Natural killer cell treated with Interleukin-12 subunit alpha and Interleukin-12 subunit beta and Interleukin-15 and Interleukin-18, amount 100 ng/mL, for 72 hours (primary cell): ENCODE measurements at regions not wholly inside any gene's neighbourhood (a gene's known extent, or its start where the extent isn't known, plus 50 kb on each side); places are given as distances from the start of the nearest gene placed in this dataset.
"Not testable (repeated sequence)": the region's sequence is repeated elsewhere in the genome, so short reads cannot be mapped to it uniquely, and the experiment has no call there.

Experiments used
- ATAC-seq, 2 donors: fragments of 150-1000 bp; cut with Tn5 transposase in 1 of 2; sonication (Bioruptor Pico), chemical (Tn5 transposase) in 1 of 2; 2 replicates each; pipeline ENCODE4 v1.10.0; 2021
- DNase-seq: peaks from one replicate; pipeline ENCODE4 v3.0.0; 2022; ENCODE audit warnings: low spot score
- H3K27ac Mint-ChIP-seq, 2 donors: 1 replicate in 1 of 2; 2 replicates in 1 of 2; pipeline ENCODE4 v1.8.0; 2022; ENCODE audit warnings: mixed read lengths in 2 of 2, mild to moderate bottlenecking in 1 of 2, moderate library complexity in 1 of 2
- H3K27me3 Mint-ChIP-seq, 2 donors: 1 replicate in 1 of 2; 2 replicates in 1 of 2; pipeline ENCODE4 v1.8.0; 2022; ENCODE audit warnings: mixed read lengths in 2 of 2
- H3K36me3 Mint-ChIP-seq: one replicate; pipeline ENCODE4 v1.8.0; 2022; ENCODE audit warnings: mixed read lengths
- H3K4me1 Mint-ChIP-seq, 2 donors: 1 replicate in 1 of 2; 2 replicates in 1 of 2; pipeline ENCODE4 v1.8.0; 2022; ENCODE audit warnings: low read depth in 2 of 2, mixed read lengths in 2 of 2, mild to moderate bottlenecking in 1 of 2
- H3K4me3 Mint-ChIP-seq: one replicate; pipeline ENCODE4 v1.8.0; 2022; ENCODE audit warnings: mixed read lengths
- H3K9me3 Mint-ChIP-seq: 2 replicates; pipeline ENCODE4 v1.8.0; 2022; ENCODE audit warnings: mixed read lengths

GRCh38 chr18:41642756-41643155 is 312.3 kb upstream of the PIK3C3 start:
- Mint-ChIP-seq H3K9me3 (peaks cover 20% of the 10 kb centered on the region), H3K27me3 (no peaks in the 10 kb centered on the region), H3K27ac (no peak overlapping the region), H3K36me3 (no peaks in the 10 kb centered on the region), H3K4me1 (no peaks in the 10 kb centered on the region), H3K4me3 (no peak overlapping the region)
- no peak for DNase-seq
- ATAC-seq: no peak

- no peak for DNase-seq
- H3K27ac Mint-ChIP-seq: no peak overlapping the region
- H3K4me3 Mint-ChIP-seq: no peak overlapping the region
- no peaks in the 10 kb centered on the region for H3K4me1 Mint-ChIP-seq
- no peak for ATAC-seq
- H3K27me3 Mint-ChIP-seq: no peaks in the 10 kb centered on the region
- H3K36me3 Mint-ChIP-seq: peaks cover 4% of the 10 kb centered on the region
- peaks cover 15% of the 10 kb centered on the region for H3K9me3 Mint-ChIP-seq
Observed at GRCh38 chr18:41639218-41639617, 315.8 kb upstream of the PIK3C3 start.

- H3K4me1 Mint-ChIP-seq, DNase-seq, H3K27me3 Mint-ChIP-seq, ATAC-seq, H3K4me3 Mint-ChIP-seq, H3K27ac Mint-ChIP-seq: not testable (repeated sequence)
- Mint-ChIP-seq H3K36me3 (peaks cover 18% of the 10 kb centered on the region), H3K9me3 (peaks cover 22% of the 10 kb centered on the region)
Observed at GRCh38 chr18:41631723-41632285, 323.2 kb upstream of the PIK3C3 start.

- H3K4me3 Mint-ChIP-seq: no peak overlapping the region
- ATAC-seq (no peak), DNase-seq (no peak)
- H3K27ac Mint-ChIP-seq: no peak overlapping the region
- peaks cover 25% of the 10 kb centered on the region for H3K9me3 Mint-ChIP-seq
- H3K27me3 Mint-ChIP-seq: no peaks in the 10 kb centered on the region
- H3K4me1 Mint-ChIP-seq: no peaks in the 10 kb centered on the region
- peaks cover 22% of the 10 kb centered on the region for H3K36me3 Mint-ChIP-seq
Observed at GRCh38 chr18:41630232-41630886, 324.7 kb upstream of the PIK3C3 start.

- Mint-ChIP-seq H3K9me3 (peaks cover 9% of the 10 kb centered on the region), H3K27me3 (no peaks in the 10 kb centered on the region), H3K27ac (no peak overlapping the region), H3K36me3 (peaks cover 5% of the 10 kb centered on the region), H3K4me1 (no peaks in the 10 kb centered on the region), H3K4me3 (no peak overlapping the region)
- DNase-seq: no peak
- ATAC-seq: no peak
Observed at GRCh38 chr18:41624460-41624859, 330.6 kb upstream of the PIK3C3 start.

- H3K27me3 Mint-ChIP-seq: no peaks in the 10 kb centered on the region
- H3K4me1 Mint-ChIP-seq: no peaks in the 10 kb centered on the region
- peaks cover 5% of the 10 kb centered on the region for H3K36me3 Mint-ChIP-seq
- no peak overlapping the region for H3K27ac Mint-ChIP-seq
- no peak for ATAC-seq
- no peak overlapping the region for H3K4me3 Mint-ChIP-seq
- peaks cover 14% of the 10 kb centered on the region for H3K9me3 Mint-ChIP-seq
- no peak for DNase-seq
Observed at GRCh38 chr18:41621177-41621576, 333.9 kb upstream of the PIK3C3 start.

- H3K27ac Mint-ChIP-seq: no peak overlapping the region
- DNase-seq: no peak
- H3K27me3 Mint-ChIP-seq: no peaks in the 10 kb centered on the region
- ATAC-seq: no peak
- peaks cover 14% of the 10 kb centered on the region for H3K9me3 Mint-ChIP-seq
- H3K4me1 Mint-ChIP-seq: no peaks in the 10 kb centered on the region
- no peak overlapping the region for H3K4me3 Mint-ChIP-seq
- no peaks in the 10 kb centered on the region for H3K36me3 Mint-ChIP-seq
Observed at GRCh38 chr18:41618147-41618546, 336.9 kb upstream of the PIK3C3 start.

- no peaks in the 10 kb centered on the region for H3K4me1 Mint-ChIP-seq
- DNase-seq: no peak
- H3K9me3 Mint-ChIP-seq: peaks cover 17% of the 10 kb centered on the region
- H3K27me3 Mint-ChIP-seq: no peaks in the 10 kb centered on the region
- no peak for ATAC-seq
- no peak overlapping the region for H3K4me3 Mint-ChIP-seq
- H3K36me3 Mint-ChIP-seq: no peaks in the 10 kb centered on the region
- no peak overlapping the region for H3K27ac Mint-ChIP-seq
Observed at GRCh38 chr18:41617647-41618046, 337.4 kb upstream of the PIK3C3 start.

GRCh38 chr18:41613003-41613609 is 341.9 kb upstream of the PIK3C3 start:
- Mint-ChIP-seq H3K4me1 (no peaks in the 10 kb centered on the region), H3K36me3 (peaks cover 10% of the 10 kb centered on the region), H3K27me3 (no peaks in the 10 kb centered on the region), H3K27ac (no peak overlapping the region), H3K4me3 (no peak overlapping the region), H3K9me3 (peaks cover 24% of the 10 kb centered on the region)
- ATAC-seq (no peak), DNase-seq (no peak)

GRCh38 chr18:41604964-41605363 is 350.1 kb upstream of the PIK3C3 start:
- no peak for ATAC-seq
- H3K4me1 Mint-ChIP-seq: no peaks in the 10 kb centered on the region

GRCh38 chr18:41602034-41602433 is 353.0 kb upstream of the PIK3C3 start:
- Mint-ChIP-seq H3K36me3 (no peaks in the 10 kb centered on the region), H3K27me3 (no peaks in the 10 kb centered on the region), H3K4me1 (no peaks in the 10 kb centered on the region), H3K9me3 (peaks cover 20% of the 10 kb centered on the region), H3K4me3 (no peak overlapping the region), H3K27ac (no peak overlapping the region)
- ATAC-seq (no peak), DNase-seq (no peak)

More at GRCh38 chr18:41604964-41605363, 350.1 kb upstream of the PIK3C3 start:
- H3K36me3 Mint-ChIP-seq: peaks cover 10% of the 10 kb centered on the region
- no peak for DNase-seq
- H3K4me3 Mint-ChIP-seq: no peak overlapping the region
- H3K9me3 Mint-ChIP-seq: peaks cover 26% of the 10 kb centered on the region
- H3K27me3 Mint-ChIP-seq: no peaks in the 10 kb centered on the region
- H3K27ac Mint-ChIP-seq: no peak overlapping the region

GRCh38 chr18:41600693-41601391 is 354.2 kb upstream of the PIK3C3 start:
- no peaks in the 10 kb centered on the region for H3K4me1 Mint-ChIP-seq
- no peak overlapping the region for H3K27ac Mint-ChIP-seq
- no peaks in the 10 kb centered on the region for H3K27me3 Mint-ChIP-seq
- no peak for DNase-seq
- no peaks in the 10 kb centered on the region for H3K36me3 Mint-ChIP-seq
- no peak overlapping the region for H3K4me3 Mint-ChIP-seq
- H3K9me3 Mint-ChIP-seq: peaks cover 14% of the 10 kb centered on the region
- ATAC-seq: no peak

- H3K4me3 Mint-ChIP-seq: no peak overlapping the region
Observed at GRCh38 chr18:41599466-41599865, 355.6 kb upstream of the PIK3C3 start.

GRCh38 chr18:41594582-41594981 is 360.5 kb upstream of the PIK3C3 start:
- Mint-ChIP-seq H3K9me3 (peaks cover 12% of the 10 kb centered on the region), H3K36me3 (no peaks in the 10 kb centered on the region), H3K4me1 (no peaks in the 10 kb centered on the region), H3K4me3 (no peak overlapping the region), H3K27me3 (no peaks in the 10 kb centered on the region), H3K27ac (no peak overlapping the region)
- DNase-seq: no peak
- no peak for ATAC-seq

More at GRCh38 chr18:41599466-41599865, 355.6 kb upstream of the PIK3C3 start:
- no peak overlapping the region for H3K27ac Mint-ChIP-seq
- H3K27me3 Mint-ChIP-seq: no peaks in the 10 kb centered on the region
- no peak for ATAC-seq
- no peaks in the 10 kb centered on the region for H3K36me3 Mint-ChIP-seq
- peaks cover 14% of the 10 kb centered on the region for H3K9me3 Mint-ChIP-seq
- no peak for DNase-seq
- no peaks in the 10 kb centered on the region for H3K4me1 Mint-ChIP-seq
